Loucy (cell line): ENCODE measurements at regions not wholly inside any gene's neighbourhood (a gene's known extent, or its start where the extent isn't known, plus 50 kb on each side); places are given as distances from the start of the nearest gene placed in this dataset.

Experiments used
- H2AFZ ChIP-seq: fragments of 200-600 bp; sonication (generic); 2 replicates; pipeline ENCODE4 v1.6.0; 2016; ENCODE audit warnings: antibody characterized with exemption, mild to moderate bottlenecking, low read length, moderate library complexity
- H3F3A ChIP-seq: fragments of 200-600 bp; 2 replicates; pipeline ENCODE4 v1.6.0; 2016; ENCODE audit warnings: antibody characterized with exemption, low read depth, mild to moderate bottlenecking
- H3K27me3 ChIP-seq: fragments of 200-600 bp; sonication (generic); 2 replicates; pipeline ENCODE4 v1.6.1; 2014; ENCODE audit warnings: low read length, mild to moderate bottlenecking; ENCODE audit not compliant: insufficient read depth, poor library complexity, severe bottlenecking
- H3K36me3 ChIP-seq: fragments of 200-600 bp; sonication (generic); 2 replicates; pipeline ENCODE4 v1.6.1; 2016; ENCODE audit warnings: low read length; ENCODE audit not compliant: insufficient read depth
- H3K4me1 ChIP-seq: fragments of 200-600 bp; sonication (generic); 2 replicates; pipeline ENCODE4 v1.5.1; 2014; ENCODE audit warnings: low read length, mild to moderate bottlenecking; ENCODE audit not compliant: insufficient read depth, poor library complexity, severe bottlenecking
- H3K4me2 ChIP-seq: fragments of 200-600 bp; sonication (generic); 2 replicates; pipeline ENCODE4 v1.6.0; 2014; ENCODE audit warnings: antibody characterized with exemption, low read length, low read depth, mild to moderate bottlenecking; ENCODE audit not compliant: poor library complexity, severe bottlenecking
- H3K4me3 ChIP-seq: fragments of 200-600 bp; sonication (generic); 2 replicates; pipeline ENCODE4 v1.5.1; 2014; ENCODE audit warnings: low read length, mild to moderate bottlenecking, mixed read lengths; ENCODE audit not compliant: poor library complexity, severe bottlenecking
- H3K79me2 ChIP-seq: fragments of 200-600 bp; sonication (generic); 2 replicates; pipeline ENCODE4 v1.6.1; 2014; ENCODE audit warnings: low read length; ENCODE audit not compliant: insufficient read depth
- H3K9ac ChIP-seq: fragments of 200-600 bp; sonication (generic); 2 replicates; pipeline ENCODE4 v1.6.0; 2014; ENCODE audit warnings: mild to moderate bottlenecking, low read depth, low read length, moderate library complexity; ENCODE audit not compliant: poor library complexity, severe bottlenecking
- H3K9me2 ChIP-seq: fragments of 200-600 bp; sonication (generic); replicated peaks from 2 replicates; pipeline ENCODE4 v1.6.1; 2016; ENCODE audit warnings: low read depth, low read length, mixed read lengths
- H3K9me3 ChIP-seq: fragments of 200-600 bp; sonication (generic); 2 replicates; pipeline ENCODE4 v1.6.1; 2014; ENCODE audit warnings: mild to moderate bottlenecking, antibody characterized with exemption, low read length, low read depth; ENCODE audit not compliant: insufficient read depth
- H4K20me1 ChIP-seq: fragments of 200-600 bp; sonication (generic); 2 replicates; pipeline ENCODE4 v1.6.0; 2014; ENCODE audit warnings: antibody characterized with exemption, low read length, mild to moderate bottlenecking; ENCODE audit not compliant: insufficient read depth, poor library complexity, severe bottlenecking
- EZH2phosphoT487 ChIP-seq: fragments of 200-600 bp; IDR thresholded peaks from 2 replicates; pipeline ENCODE4 v1.6.1; 2018; ENCODE audit warnings: antibody characterized with exemption, mild to moderate bottlenecking, moderate library complexity, borderline replicate concordance
- TF ChIP-seq, protein P1 (sequence below): fragments of 200-600 bp; sonication (generic); conservative IDR thresholded peaks from 2 replicates; pipeline ENCODE4 v1.5.1; 2014; ENCODE audit warnings: mild to moderate bottlenecking, antibody characterized with exemption, low read length

DNA sequence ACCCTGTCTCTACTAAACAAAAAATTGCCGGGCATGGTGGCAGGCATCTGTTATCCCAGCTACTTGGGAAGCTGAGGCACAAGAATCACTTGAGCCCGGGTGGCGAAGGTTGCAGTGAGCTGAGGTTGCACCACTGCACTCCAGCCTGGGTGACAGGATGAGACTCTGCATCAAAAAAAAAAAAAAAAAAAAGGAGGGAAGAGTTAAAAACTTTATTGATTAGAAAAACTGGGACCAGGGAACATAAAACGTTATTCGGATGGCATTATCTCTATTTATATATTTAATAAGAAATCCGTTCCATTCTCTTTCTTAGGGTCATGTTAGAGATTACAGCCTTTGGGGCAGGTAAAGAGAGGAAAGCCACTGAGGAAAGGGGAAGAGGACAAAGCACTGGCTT, 197.5 kb downstream of the BCR start:
- TF ChIP-seq, protein P1, sequence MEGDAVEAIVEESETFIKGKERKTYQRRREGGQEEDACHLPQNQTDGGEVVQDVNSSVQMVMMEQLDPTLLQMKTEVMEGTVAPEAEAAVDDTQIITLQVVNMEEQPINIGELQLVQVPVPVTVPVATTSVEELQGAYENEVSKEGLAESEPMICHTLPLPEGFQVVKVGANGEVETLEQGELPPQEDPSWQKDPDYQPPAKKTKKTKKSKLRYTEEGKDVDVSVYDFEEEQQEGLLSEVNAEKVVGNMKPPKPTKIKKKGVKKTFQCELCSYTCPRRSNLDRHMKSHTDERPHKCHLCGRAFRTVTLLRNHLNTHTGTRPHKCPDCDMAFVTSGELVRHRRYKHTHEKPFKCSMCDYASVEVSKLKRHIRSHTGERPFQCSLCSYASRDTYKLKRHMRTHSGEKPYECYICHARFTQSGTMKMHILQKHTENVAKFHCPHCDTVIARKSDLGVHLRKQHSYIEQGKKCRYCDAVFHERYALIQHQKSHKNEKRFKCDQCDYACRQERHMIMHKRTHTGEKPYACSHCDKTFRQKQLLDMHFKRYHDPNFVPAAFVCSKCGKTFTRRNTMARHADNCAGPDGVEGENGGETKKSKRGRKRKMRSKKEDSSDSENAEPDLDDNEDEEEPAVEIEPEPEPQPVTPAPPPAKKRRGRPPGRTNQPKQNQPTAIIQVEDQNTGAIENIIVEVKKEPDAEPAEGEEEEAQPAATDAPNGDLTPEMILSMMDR, result no peak
- TF ChIP-seq EZH2phosphoT487, result no peak
- no peak overlapping the region for H3K4me3 ChIP-seq
- H3K36me3 ChIP-seq, result no peaks in the 10 kb centered on the region
- H4K20me1 ChIP-seq, result no peaks in the 10 kb centered on the region
- no peaks in the 10 kb centered on the region for H3K4me1 ChIP-seq
- no peaks in the 10 kb centered on the region for H3F3A ChIP-seq
- H2AFZ ChIP-seq, result no peak overlapping the region
- H3K27me3 ChIP-seq, result no peaks in the 10 kb centered on the region
- no peak overlapping the region for H3K4me2 ChIP-seq
- no peak overlapping the region for H3K9ac ChIP-seq
- no peaks in the 10 kb centered on the region for H3K9me2 ChIP-seq
- H3K9me3 ChIP-seq, result no peaks in the 10 kb centered on the region
- H3K79me2 ChIP-seq, result no peaks in the 10 kb centered on the region

DNA sequence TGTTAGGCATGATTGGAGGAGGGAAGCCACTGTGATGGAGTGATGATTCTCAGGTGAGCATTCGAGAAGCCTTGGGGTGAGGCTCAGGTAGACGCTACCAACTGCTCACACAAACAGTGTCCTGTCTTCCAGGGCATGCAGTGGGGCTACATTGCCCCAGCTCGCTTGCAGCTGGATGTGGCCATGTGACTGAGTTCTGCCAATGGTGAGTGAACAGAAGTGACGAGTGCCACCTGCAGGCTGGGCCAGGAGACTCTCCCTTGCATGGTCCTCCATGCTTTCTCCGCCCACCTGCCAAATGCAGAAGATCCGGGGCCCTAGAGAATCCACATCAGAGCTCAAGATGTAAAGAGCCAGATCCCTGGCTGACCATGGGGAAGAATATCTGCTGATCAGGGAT, 195.9 kb downstream of the BCR start:
- Histone ChIP-seq H3K36me3 (no peaks in the 10 kb centered on the region), H2AFZ (peak overlapping the region; percentile 82), H3K27me3 (no peaks in the 10 kb centered on the region), H3F3A (no peaks in the 10 kb centered on the region), H3K79me2 (no peaks in the 10 kb centered on the region), H3K4me1 (no peaks in the 10 kb centered on the region), H3K9me2 (no peaks in the 10 kb centered on the region), H3K9ac (no peak overlapping the region), H3K4me2 (peak overlapping the region; percentile 2), H3K4me3 (no peak overlapping the region), H4K20me1 (no peaks in the 10 kb centered on the region), H3K9me3 (no peaks in the 10 kb centered on the region)
- TF ChIP-seq, protein P1, result peak; percentile 75
- no peak for TF ChIP-seq EZH2phosphoT487

DNA sequence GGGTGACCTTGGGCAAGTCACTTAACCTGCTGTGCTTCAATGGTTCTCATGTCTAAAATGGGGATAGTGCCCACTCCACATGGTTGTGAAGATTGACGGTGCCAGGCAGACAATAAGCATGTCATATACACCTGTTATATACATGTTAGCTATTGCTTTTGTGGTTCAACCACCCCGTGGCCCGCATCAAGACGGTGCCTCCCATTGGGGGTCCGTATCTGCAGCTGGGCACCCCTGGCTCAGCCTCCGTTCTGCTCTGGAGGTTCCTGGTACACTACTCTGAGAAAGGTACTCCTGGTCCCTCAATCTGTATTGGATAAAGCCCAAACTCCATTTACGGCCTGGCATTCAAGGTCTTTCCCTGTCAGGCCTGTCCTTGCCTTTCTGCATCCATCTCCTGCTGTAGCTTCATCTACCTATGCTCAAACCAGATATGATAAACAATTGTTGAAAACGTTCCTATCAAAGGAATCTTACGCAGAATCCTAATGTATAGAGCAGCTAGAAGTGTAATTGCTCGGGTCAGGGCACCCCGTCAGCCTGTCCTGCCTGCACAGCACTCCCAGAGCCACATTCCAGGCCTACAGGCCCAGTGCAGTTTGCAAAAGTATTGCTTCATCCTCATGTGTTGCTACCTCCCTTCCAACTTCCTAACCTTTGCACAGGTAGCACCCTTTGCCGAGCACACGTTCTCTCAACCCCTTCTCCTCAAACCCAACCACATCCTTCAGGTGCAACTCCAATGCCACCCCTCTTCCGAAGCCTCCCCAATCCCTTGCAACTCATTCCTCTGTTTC, 194.9 kb downstream of the BCR start:
- H3K9ac ChIP-seq, result no peak overlapping the region
- H3K4me3 ChIP-seq, result no peak overlapping the region
- H3K4me1 ChIP-seq, result no peaks in the 10 kb centered on the region
- H3K79me2 ChIP-seq, result no peaks in the 10 kb centered on the region
- no peak overlapping the region for H3K4me2 ChIP-seq
- no peaks in the 10 kb centered on the region for H3K9me3 ChIP-seq
- no peaks in the 10 kb centered on the region for H3F3A ChIP-seq
- H3K27me3 ChIP-seq, result no peaks in the 10 kb centered on the region
- TF ChIP-seq, protein P1, result no peak
- TF ChIP-seq EZH2phosphoT487, result no peak
- no peaks in the 10 kb centered on the region for H3K36me3 ChIP-seq
- H2AFZ ChIP-seq, result no peak overlapping the region
- no peaks in the 10 kb centered on the region for H4K20me1 ChIP-seq
- no peaks in the 10 kb centered on the region for H3K9me2 ChIP-seq
